IMR-90 (cell line): ENCODE measurements at regions not wholly inside any gene's neighbourhood (a gene's known extent, or its start where the extent isn't known, plus 50 kb on each side); places are given as distances from the start of the nearest gene placed in this dataset.

ENCODE experiments used
- ATAC-seq: fragments of 200-7000 bp; cut with Tn5 transposase; 2 replicates; pipeline ENCODE4 v1.9.1; 2020; ENCODE audit warnings: low read depth, mild to moderate bottlenecking, moderate library complexity
- BruUV-seq: library from RNA; stranded (reverse); fragments of 400-500 nt; replicated peaks from 2 replicates; lab custom pipeline; 2021; lab: Mats Ljungman, UMichigan
- CTCF ChIA-PET: fragments of 300-600 bp; formaldehyde crosslinking; extraction: SDS; loops from one replicate; lab custom pipeline; 2021; ENCODE audit warnings: antibody characterized with exemption; lab: Yijun Ruan, JAX
- POLR2A ChIA-PET: fragments of 300-600 bp; sonication (Branson Sonifier 250); formaldehyde crosslinking; loops from one replicate; lab custom pipeline; 2022; ENCODE audit warnings: antibody characterized with exemption; ENCODE audit not compliant: unreplicated experiment; lab: Charles Lee
- DNase-seq: peaks from one replicate; pipeline ENCODE4 v3.0.0; 2013
- H2AFZ ChIP-seq: replicated peaks from 2 replicates; pipeline ENCODE3; 2013; ENCODE audit warnings: low read length, mild to moderate bottlenecking; ENCODE audit not compliant: poor library complexity
- H2AK5ac ChIP-seq: 2 replicates; pipeline ENCODE4 v1.6.1; 2013; ENCODE audit warnings: low read depth, low read length, inconsistent platforms
- H2AK9ac ChIP-seq: replicated peaks from 2 replicates; pipeline ENCODE3; 2013; ENCODE audit warnings: mild to moderate bottlenecking, low read depth, low read length, moderate library complexity; ENCODE audit not compliant: poor library complexity
- H2BK120ac ChIP-seq: 2 replicates; pipeline ENCODE4 v1.6.1; 2013; ENCODE audit warnings: low read depth, low read length, inconsistent platforms
- H2BK15ac ChIP-seq: 3 replicates; pipeline ENCODE4 v1.6.1; 2013; ENCODE audit warnings: low read depth, low read length, inconsistent platforms
- H2BK20ac ChIP-seq: 2 replicates; pipeline ENCODE4 v1.6.1; 2013; ENCODE audit warnings: low read depth, mild to moderate bottlenecking, inconsistent platforms, low read length, moderate library complexity
- H2BK5ac ChIP-seq: 2 replicates; pipeline ENCODE4 v1.6.1; 2013; ENCODE audit warnings: mild to moderate bottlenecking, low read depth, low read length, inconsistent platforms; ENCODE audit not compliant: poor library complexity, severe bottlenecking
- H3K14ac ChIP-seq: replicated peaks from 2 replicates; pipeline ENCODE4 v1.6.1; 2013; ENCODE audit warnings: low read depth, low read length, inconsistent platforms
- H3K18ac ChIP-seq: 2 replicates; pipeline ENCODE4 v1.6.1; 2013; ENCODE audit warnings: low read depth, low read length, control low read depth
- H3K23ac ChIP-seq: 2 replicates; pipeline ENCODE4 v1.6.1; 2013; ENCODE audit warnings: low read depth, low read length, inconsistent platforms
- H3K27ac ChIP-seq: 2 replicates; pipeline ENCODE4 v1.5.1; 2013; ENCODE audit warnings: mild to moderate bottlenecking, control low read depth, low read length; ENCODE audit not compliant: insufficient read depth
- H3K27me3 ChIP-seq: 2 replicates; pipeline ENCODE4 v1.6.1; 2013; ENCODE audit warnings: low read length; ENCODE audit not compliant: control insufficient read depth, insufficient read depth
- H3K36me3 ChIP-seq: 2 replicates; pipeline ENCODE4 v1.6.1; 2013; ENCODE audit warnings: low read length, mixed read lengths; ENCODE audit not compliant: control insufficient read depth, insufficient read depth
- H3K4ac ChIP-seq: 2 replicates; pipeline ENCODE4 v1.6.1; 2013; ENCODE audit warnings: low read depth, low read length, inconsistent platforms
- H3K4me1 ChIP-seq: 2 replicates; pipeline ENCODE4 v1.6.1; 2013; ENCODE audit warnings: low read length, mixed read lengths; ENCODE audit not compliant: control insufficient read depth, insufficient read depth
- H3K4me2 ChIP-seq: 2 replicates; pipeline ENCODE4 v1.6.1; 2013; ENCODE audit warnings: low read depth, mild to moderate bottlenecking, control low read depth, low read length, moderate library complexity
- H3K4me3 ChIP-seq: 2 replicates; pipeline ENCODE4 v1.5.1; 2013; ENCODE audit warnings: low read depth, mild to moderate bottlenecking, control low read depth, low read length, moderate library complexity; ENCODE audit not compliant: insufficient read depth
- H3K56ac ChIP-seq: 2 replicates; pipeline ENCODE4 v1.6.1; 2013; ENCODE audit warnings: low read length, inconsistent platforms; ENCODE audit not compliant: insufficient read depth; ENCODE audit errors: extremely low read depth
- H3K79me1 ChIP-seq, 2 experiments: 2 replicates each; pipeline ENCODE4 v1.6.1; 2013; ENCODE audit warnings: low read length in 2 of 2, inconsistent platforms in 1 of 2, low read depth in 1 of 2
- H3K9ac ChIP-seq: 2 replicates; pipeline ENCODE4 v1.6.1; 2013; ENCODE audit warnings: low read depth, low read length, control low read depth
- H3K9me1 ChIP-seq: 2 replicates; pipeline ENCODE4 v1.6.1; 2013; ENCODE audit warnings: low read length, inconsistent platforms; ENCODE audit not compliant: insufficient read depth
- H3K9me3 ChIP-seq: 2 replicates; pipeline ENCODE4 v1.6.1; 2013; ENCODE audit warnings: low read length; ENCODE audit not compliant: control insufficient read depth, insufficient read depth
- H4K20me1 ChIP-seq: 2 replicates; pipeline ENCODE4 v1.6.1; 2013; ENCODE audit warnings: low read length, inconsistent platforms; ENCODE audit not compliant: insufficient read depth
- H4K5ac ChIP-seq: 2 replicates; pipeline ENCODE4 v1.6.1; 2013; ENCODE audit warnings: mild to moderate bottlenecking, low read depth, low read length, control low read depth
- H4K8ac ChIP-seq, 2 experiments: 2 replicates each; pipeline ENCODE4 v1.6.1; 2013; ENCODE audit warnings: low read depth in 2 of 2, low read length in 2 of 2, control low read depth in 1 of 2, inconsistent platforms in 1 of 2
- H4K91ac ChIP-seq: 2 replicates; pipeline ENCODE4 v1.6.1; 2013; ENCODE audit warnings: low read depth, low read length, inconsistent platforms; ENCODE audit not compliant: insufficient read depth
- BHLHE40 ChIP-seq: fragments of 150-350 bp; IDR thresholded peaks from 2 replicates; pipeline ENCODE4 v1.6.1; 2016; ENCODE audit warnings: mild to moderate bottlenecking, low read depth, low read length
- CEBPB ChIP-seq: IDR thresholded peaks from 2 replicates; pipeline ENCODE4 v1.6.1; 2012; ENCODE audit warnings: low read depth, low read length, improper control_type of control experiment
- CHD1 ChIP-seq: IDR thresholded peaks from 2 replicates; pipeline ENCODE4 v1.6.1; 2012; ENCODE audit warnings: low read depth, low read length, improper control_type of control experiment
- FOS ChIP-seq: fragments of 150-350 bp; IDR thresholded peaks from 2 replicates; pipeline ENCODE4 v1.6.1; 2016; ENCODE audit warnings: low read depth, low read length
- MXI1 ChIP-seq: IDR thresholded peaks from 2 replicates; pipeline ENCODE4 v1.6.1; 2012; ENCODE audit warnings: low read depth, mild to moderate bottlenecking, low read length, moderate library complexity, borderline replicate concordance
- NFE2L2 ChIP-seq: fragments of 150-350 bp; IDR thresholded peaks from 2 replicates; pipeline ENCODE4 v1.6.1; 2016; ENCODE audit warnings: low read depth, mild to moderate bottlenecking, low read length
- POLR2A ChIP-seq: IDR thresholded peaks from 2 replicates; pipeline ENCODE4 v1.6.1; 2012; ENCODE audit warnings: mild to moderate bottlenecking, low read depth, low read length
- RAD21 ChIP-seq: IDR thresholded peaks from 2 replicates; pipeline ENCODE4 v1.6.1; 2012; ENCODE audit warnings: low read length, improper control_type of control experiment
- RCOR1 ChIP-seq: IDR thresholded peaks from 2 replicates; pipeline ENCODE4 v1.6.1; 2012; ENCODE audit warnings: mild to moderate bottlenecking, low read length, improper control_type of control experiment; ENCODE audit not compliant: insufficient replicate concordance
- RFX5 ChIP-seq: IDR thresholded peaks from 2 replicates; pipeline ENCODE4 v1.8.0; 2012; ENCODE audit warnings: low read depth, mild to moderate bottlenecking, low read length, moderate library complexity
- SMC3 ChIP-seq: fragments of 150-350 bp; IDR thresholded peaks from 2 replicates; pipeline ENCODE4 v1.6.1; 2016; ENCODE audit warnings: low read depth, mild to moderate bottlenecking, antibody characterized with exemption, low read length, moderate library complexity
- WGBS, 2 experiments: methylation state at CpG; one replicate each; pipeline versions ENCODE4 v1.1.5 to v1.1.7; 2013; ENCODE audit warnings: missing lambda C conversion rate in 2 of 2; ENCODE audit not compliant: insufficient read length in 1 of 2; ENCODE audit errors: extremely low coverage in 2 of 2; 5-methylcytosine and 5-hydroxymethylcytosine counted together
- dilution Hi-C: fragments of 300-500 bp; cut with HindIII; formaldehyde crosslinking; loops from one replicate; pipeline ENCODE4 v1.14.3; 2018; ENCODE audit warnings: low sequenced_read_pairs; ENCODE audit not compliant: unreplicated experiment
- in situ Hi-C: fragments of 300-500 bp; cut with MboI; formaldehyde crosslinking; loops from 3 replicates; pipeline ENCODE4 v1.14.3; 2019; ENCODE audit warnings: low sequenced_read_pairs, inconsistent platforms, mixed read lengths
- intact Hi-C: fragments of 100-400 bp; cut with micrococcal nuclease; formaldehyde crosslinking; loops from 2 replicates; pipeline ENCODE4 v1.10.0; 2022
- TF ChIP-seq, protein P1 (sequence below): fragments of 150-350 bp; IDR thresholded peaks from 2 replicates; pipeline ENCODE4 v1.6.1; 2016; ENCODE audit warnings: low read depth, mild to moderate bottlenecking, low read length, moderate library complexity, borderline replicate concordance
- TF ChIP-seq, protein P2 (sequence below): fragments of 150-350 bp; IDR thresholded peaks from 2 replicates; pipeline ENCODE4 v1.6.1; 2017; ENCODE audit warnings: mild to moderate bottlenecking, antibody characterized with exemption, low read length, low read depth
- TF ChIP-seq, protein P3 (sequence below): conservative IDR thresholded peaks from 2 replicates; pipeline ENCODE4 v1.5.1; 2012; ENCODE audit warnings: mild to moderate bottlenecking, low read depth, low read length, improper control_type of control experiment

DNA sequence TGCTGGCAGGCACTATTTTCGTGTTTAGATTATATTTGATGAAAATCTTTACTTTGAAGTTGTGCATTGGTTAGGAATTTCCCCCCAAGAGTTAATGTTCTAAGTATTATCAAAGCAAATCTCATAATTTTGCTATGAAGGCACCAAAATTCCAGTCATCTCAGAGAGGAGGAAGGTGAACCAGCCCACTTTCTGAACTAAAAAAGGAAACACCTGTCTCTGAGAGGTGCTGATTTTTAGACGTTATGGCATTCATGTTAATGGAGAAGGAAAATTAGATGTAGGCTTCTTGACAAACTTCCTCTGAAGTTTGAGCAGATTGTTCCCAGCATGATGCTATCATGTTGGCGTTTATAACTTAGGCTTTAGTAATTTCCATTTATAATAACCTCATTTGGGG, 432.9 kb upstream of the ACTBL2 start:
- H3K79me1 ChIP-seq = no peaks in the 10 kb centered on the region
- H3K4me3 ChIP-seq = no peak overlapping the region
- ATAC-seq = no peak
- no peak overlapping the region for H3K9ac ChIP-seq
- in situ Hi-C loops = no loop called here
- no peak overlapping the region for H2AFZ ChIP-seq
- H4K5ac ChIP-seq = no peak overlapping the region
- H3K56ac ChIP-seq = no peak overlapping the region
- no peak overlapping the region for H3K18ac ChIP-seq
- H3K9me1 ChIP-seq = no peaks in the 10 kb centered on the region
- H2BK5ac ChIP-seq = no peak overlapping the region
- no peak overlapping the region for H4K8ac ChIP-seq
- H3K27me3 ChIP-seq = no peaks in the 10 kb centered on the region
- no peak overlapping the region for H2BK120ac ChIP-seq
- no peak overlapping the region for H3K4me2 ChIP-seq
- no peaks in the 10 kb centered on the region for H3K36me3 ChIP-seq
- no peak overlapping the region for H3K23ac ChIP-seq
- no peaks in the 10 kb centered on the region for H4K20me1 ChIP-seq
- no peak overlapping the region for H3K27ac ChIP-seq
- no peaks in the 10 kb centered on the region for H3K9me3 ChIP-seq
- TF ChIP-seq NFE2L2 (no peak), CEBPB (no peak), BHLHE40 (no peak), RAD21 (no peak), SMC3 (no peak), RFX5 (no peak), CHD1 (no peak), MXI1 (no peak), RCOR1 (no peak), FOS (no peak), POLR2A (no peak)
- TF ChIP-seq, protein P1, sequence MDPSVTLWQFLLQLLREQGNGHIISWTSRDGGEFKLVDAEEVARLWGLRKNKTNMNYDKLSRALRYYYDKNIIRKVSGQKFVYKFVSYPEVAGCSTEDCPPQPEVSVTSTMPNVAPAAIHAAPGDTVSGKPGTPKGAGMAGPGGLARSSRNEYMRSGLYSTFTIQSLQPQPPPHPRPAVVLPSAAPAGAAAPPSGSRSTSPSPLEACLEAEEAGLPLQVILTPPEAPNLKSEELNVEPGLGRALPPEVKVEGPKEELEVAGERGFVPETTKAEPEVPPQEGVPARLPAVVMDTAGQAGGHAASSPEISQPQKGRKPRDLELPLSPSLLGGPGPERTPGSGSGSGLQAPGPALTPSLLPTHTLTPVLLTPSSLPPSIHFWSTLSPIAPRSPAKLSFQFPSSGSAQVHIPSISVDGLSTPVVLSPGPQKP = no peak
- TF ChIP-seq, protein P2, sequence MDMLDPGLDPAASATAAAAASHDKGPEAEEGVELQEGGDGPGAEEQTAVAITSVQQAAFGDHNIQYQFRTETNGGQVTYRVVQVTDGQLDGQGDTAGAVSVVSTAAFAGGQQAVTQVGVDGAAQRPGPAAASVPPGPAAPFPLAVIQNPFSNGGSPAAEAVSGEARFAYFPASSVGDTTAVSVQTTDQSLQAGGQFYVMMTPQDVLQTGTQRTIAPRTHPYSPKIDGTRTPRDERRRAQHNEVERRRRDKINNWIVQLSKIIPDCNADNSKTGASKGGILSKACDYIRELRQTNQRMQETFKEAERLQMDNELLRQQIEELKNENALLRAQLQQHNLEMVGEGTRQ = no peak
- TF ChIP-seq, protein P3, sequence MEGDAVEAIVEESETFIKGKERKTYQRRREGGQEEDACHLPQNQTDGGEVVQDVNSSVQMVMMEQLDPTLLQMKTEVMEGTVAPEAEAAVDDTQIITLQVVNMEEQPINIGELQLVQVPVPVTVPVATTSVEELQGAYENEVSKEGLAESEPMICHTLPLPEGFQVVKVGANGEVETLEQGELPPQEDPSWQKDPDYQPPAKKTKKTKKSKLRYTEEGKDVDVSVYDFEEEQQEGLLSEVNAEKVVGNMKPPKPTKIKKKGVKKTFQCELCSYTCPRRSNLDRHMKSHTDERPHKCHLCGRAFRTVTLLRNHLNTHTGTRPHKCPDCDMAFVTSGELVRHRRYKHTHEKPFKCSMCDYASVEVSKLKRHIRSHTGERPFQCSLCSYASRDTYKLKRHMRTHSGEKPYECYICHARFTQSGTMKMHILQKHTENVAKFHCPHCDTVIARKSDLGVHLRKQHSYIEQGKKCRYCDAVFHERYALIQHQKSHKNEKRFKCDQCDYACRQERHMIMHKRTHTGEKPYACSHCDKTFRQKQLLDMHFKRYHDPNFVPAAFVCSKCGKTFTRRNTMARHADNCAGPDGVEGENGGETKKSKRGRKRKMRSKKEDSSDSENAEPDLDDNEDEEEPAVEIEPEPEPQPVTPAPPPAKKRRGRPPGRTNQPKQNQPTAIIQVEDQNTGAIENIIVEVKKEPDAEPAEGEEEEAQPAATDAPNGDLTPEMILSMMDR = no peak
- no peak overlapping the region for H2AK9ac ChIP-seq
- no TSS peak for BruUV-seq
- dilution Hi-C loops = no loop called here
- H2BK15ac ChIP-seq = no peak overlapping the region
- H2AK5ac ChIP-seq = no peak overlapping the region
- CTCF ChIA-PET = no interaction called here
- H4K91ac ChIP-seq = no peak overlapping the region
- no peak for DNase-seq
- no peak overlapping the region for H2BK20ac ChIP-seq
- intact Hi-C loops = no loop called here
- 0 out of 2 replicates have a peak, but pooled peaks cover 2% of the 10 kb centered on the region for H3K4me1 ChIP-seq
- H3K14ac ChIP-seq = no peak overlapping the region
- no peak overlapping the region for H3K4ac ChIP-seq
- WGBS, 2 experiments = no CpG with 5 or more reads among the region's 3 CpGs
- POLR2A ChIA-PET = no interaction called here
